Endothelial cell of umbilical vein (primary cell): ENCODE measurements at regions not wholly inside any gene's neighbourhood (a gene's known extent, or its start where the extent isn't known, plus 50 kb on each side); places are given as distances from the start of the nearest gene placed in this dataset.

ENCODE experiments used
- POLR2A ChIP-seq: IDR thresholded peaks from 2 replicates; pipeline ENCODE4 v1.6.1; 2012; ENCODE audit warnings: low read depth, mild to moderate bottlenecking, control low read depth, low read length
- POLR2AphosphoS5 ChIP-seq: IDR thresholded peaks from 2 replicates; pipeline ENCODE4 v1.6.1; 2012; ENCODE audit warnings: low read depth, mild to moderate bottlenecking, control low read depth, low read length, moderate library complexity; ENCODE audit not compliant: insufficient read depth
- TF ChIP-seq, protein P1 (sequence below), 2 donors: IDR thresholded peaks; 1 replicate in 1 of 2; 2 replicates in 1 of 2; pipeline ENCODE4 v1.5.1; 2011; ENCODE audit warnings: low read length in 2 of 2, mild to moderate bottlenecking in 2 of 2, moderate library complexity in 2 of 2, control low read depth in 1 of 2, inconsistent platforms in 1 of 2, low read depth in 1 of 2; ENCODE audit not compliant: insufficient read depth in 1 of 2; ENCODE audit errors: extremely low read depth in 1 of 2
- TF ChIP-seq, protein P2 (sequence below): IDR thresholded peaks from 2 replicates; pipeline ENCODE4 v1.6.1; 2011; ENCODE audit not compliant: insufficient read depth, insufficient read length

DNA sequence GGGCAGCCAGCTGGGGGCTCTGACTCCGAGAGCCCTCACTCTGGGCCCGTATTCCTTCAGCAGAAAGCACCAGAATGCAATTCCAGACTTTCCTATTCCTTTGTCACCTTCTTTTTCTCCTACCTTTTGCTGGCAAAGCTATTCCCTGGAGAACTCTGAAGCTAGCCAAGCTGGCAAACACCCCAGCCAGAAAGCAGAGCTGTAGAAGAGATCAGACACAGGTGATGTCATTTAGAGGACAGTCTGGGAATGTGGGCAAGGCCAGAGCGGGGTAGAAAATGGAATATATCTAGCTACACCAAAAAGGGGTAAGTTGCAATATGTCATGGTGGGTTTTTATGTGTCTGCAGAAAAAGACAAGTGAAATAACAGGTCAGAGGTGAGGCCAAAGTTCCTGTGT lies 205.1 kb downstream of the NXPE2 start:
- no peak for TF ChIP-seq POLR2A
- TF ChIP-seq, protein P1, sequence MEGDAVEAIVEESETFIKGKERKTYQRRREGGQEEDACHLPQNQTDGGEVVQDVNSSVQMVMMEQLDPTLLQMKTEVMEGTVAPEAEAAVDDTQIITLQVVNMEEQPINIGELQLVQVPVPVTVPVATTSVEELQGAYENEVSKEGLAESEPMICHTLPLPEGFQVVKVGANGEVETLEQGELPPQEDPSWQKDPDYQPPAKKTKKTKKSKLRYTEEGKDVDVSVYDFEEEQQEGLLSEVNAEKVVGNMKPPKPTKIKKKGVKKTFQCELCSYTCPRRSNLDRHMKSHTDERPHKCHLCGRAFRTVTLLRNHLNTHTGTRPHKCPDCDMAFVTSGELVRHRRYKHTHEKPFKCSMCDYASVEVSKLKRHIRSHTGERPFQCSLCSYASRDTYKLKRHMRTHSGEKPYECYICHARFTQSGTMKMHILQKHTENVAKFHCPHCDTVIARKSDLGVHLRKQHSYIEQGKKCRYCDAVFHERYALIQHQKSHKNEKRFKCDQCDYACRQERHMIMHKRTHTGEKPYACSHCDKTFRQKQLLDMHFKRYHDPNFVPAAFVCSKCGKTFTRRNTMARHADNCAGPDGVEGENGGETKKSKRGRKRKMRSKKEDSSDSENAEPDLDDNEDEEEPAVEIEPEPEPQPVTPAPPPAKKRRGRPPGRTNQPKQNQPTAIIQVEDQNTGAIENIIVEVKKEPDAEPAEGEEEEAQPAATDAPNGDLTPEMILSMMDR (IDR thresholded peaks at IDR 0.05; ENCODE audit: extremely low read depth in 1 of 2, insufficient read depth in 1 of 2, low read depth in 1 of 2, low read length in 2 of 2) = no peak
- no peak for TF ChIP-seq POLR2AphosphoS5
- TF ChIP-seq, protein P2, sequence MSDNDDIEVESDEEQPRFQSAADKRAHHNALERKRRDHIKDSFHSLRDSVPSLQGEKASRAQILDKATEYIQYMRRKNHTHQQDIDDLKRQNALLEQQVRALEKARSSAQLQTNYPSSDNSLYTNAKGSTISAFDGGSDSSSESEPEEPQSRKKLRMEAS = no peak
